Lower leg skin (tissue), 3 donors: ENCODE measurements at regions not wholly inside any gene's neighbourhood (a gene's known extent, or its start where the extent isn't known, plus 50 kb on each side); places are given as distances from the start of the nearest gene placed in this dataset.

Experiments
- POLR2A ChIP-seq, 2 donors: fragments of 450-650 bp; IDR thresholded peaks; one replicate each; pipeline ENCODE4 v1.6.1; 2016 to 2017; ENCODE audit warnings: antibody characterized with exemption in 2 of 2, mild to moderate bottlenecking in 1 of 2, moderate library complexity in 1 of 2
- TF ChIP-seq, protein P1 (sequence below), 3 donors: fragments of 450-650 bp; IDR thresholded peaks; one replicate each; pipeline ENCODE4 v1.5.1; 2016; ENCODE audit warnings: antibody characterized with exemption in 3 of 3, mild to moderate bottlenecking in 3 of 3, moderate library complexity in 2 of 3

- TF ChIP-seq, protein P1, sequence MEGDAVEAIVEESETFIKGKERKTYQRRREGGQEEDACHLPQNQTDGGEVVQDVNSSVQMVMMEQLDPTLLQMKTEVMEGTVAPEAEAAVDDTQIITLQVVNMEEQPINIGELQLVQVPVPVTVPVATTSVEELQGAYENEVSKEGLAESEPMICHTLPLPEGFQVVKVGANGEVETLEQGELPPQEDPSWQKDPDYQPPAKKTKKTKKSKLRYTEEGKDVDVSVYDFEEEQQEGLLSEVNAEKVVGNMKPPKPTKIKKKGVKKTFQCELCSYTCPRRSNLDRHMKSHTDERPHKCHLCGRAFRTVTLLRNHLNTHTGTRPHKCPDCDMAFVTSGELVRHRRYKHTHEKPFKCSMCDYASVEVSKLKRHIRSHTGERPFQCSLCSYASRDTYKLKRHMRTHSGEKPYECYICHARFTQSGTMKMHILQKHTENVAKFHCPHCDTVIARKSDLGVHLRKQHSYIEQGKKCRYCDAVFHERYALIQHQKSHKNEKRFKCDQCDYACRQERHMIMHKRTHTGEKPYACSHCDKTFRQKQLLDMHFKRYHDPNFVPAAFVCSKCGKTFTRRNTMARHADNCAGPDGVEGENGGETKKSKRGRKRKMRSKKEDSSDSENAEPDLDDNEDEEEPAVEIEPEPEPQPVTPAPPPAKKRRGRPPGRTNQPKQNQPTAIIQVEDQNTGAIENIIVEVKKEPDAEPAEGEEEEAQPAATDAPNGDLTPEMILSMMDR (IDR thresholded peaks at IDR 0.05) = no peak
- TF ChIP-seq POLR2A (IDR thresholded peaks at IDR 0.05) = no peak
Observed at GRCh38 chr1:112852934-112853333, 103.1 kb downstream of the SLC16A1 start.
